ENCODE measurements at regions not wholly inside any gene's neighbourhood (a gene's known extent, or its start where the extent isn't known, plus 50 kb on each side); places are given as distances from the start of the nearest gene placed in this dataset.

- no peaks in the 10 kb centered on the region for H3K36me3 ChIP-seq
- H3K9me3 ChIP-seq = no peaks in the 10 kb centered on the region
- no peak overlapping the region for H3K27ac ChIP-seq
- TF ChIP-seq CTCF (IDR thresholded peaks at IDR 0.05) = no peak
- no peak overlapping the region for H3K4me3 ChIP-seq
- intact Hi-C loops (cut with DNase I; ENCODE audit: low total_unique reads) = no loop called here
- no peaks in the 10 kb centered on the region for H3K4me1 ChIP-seq
- no peak for DNase-seq
- H3K27me3 ChIP-seq = no peaks in the 10 kb centered on the region
Measured at GRCh38 chr3:106193876-106194275, 325.1 kb upstream of the CBLB start.

GRCh38 chr3:106194726-106195125 is 325.9 kb upstream of the CBLB start:
- Histone ChIP-seq H3K27ac (no peak overlapping the region), H3K9me3 (no peaks in the 10 kb centered on the region), H3K36me3 (no peaks in the 10 kb centered on the region), H3K27me3 (no peaks in the 10 kb centered on the region), H3K4me3 (no peak overlapping the region), H3K4me1 (no peaks in the 10 kb centered on the region)
- intact Hi-C loops (cut with DNase I; ENCODE audit: low total_unique reads) = no loop called here
- DNase-seq = no peak
- TF ChIP-seq CTCF (IDR thresholded peaks at IDR 0.05) = no peak

- no peak overlapping the region for H3K27ac ChIP-seq
- no peak overlapping the region for H3K4me3 ChIP-seq
- no peaks in the 10 kb centered on the region for H3K9me3 ChIP-seq
- intact Hi-C loops (cut with DNase I; ENCODE audit: low total_unique reads) = no loop called here
- no peaks in the 10 kb centered on the region for H3K27me3 ChIP-seq
- no peaks in the 10 kb centered on the region for H3K36me3 ChIP-seq
- H3K4me1 ChIP-seq = no peaks in the 10 kb centered on the region
- DNase-seq = no peak
- TF ChIP-seq CTCF (IDR thresholded peaks at IDR 0.05) = no peak
Measured at GRCh38 chr3:106197532-106198194, 328.9 kb upstream of the CBLB start.

GRCh38 chr3:106204160-106204868 is 335.5 kb upstream of the CBLB start:
- DNase-seq = no peak
- Histone ChIP-seq H3K4me1 (peaks cover 0 to 6% (median 0%) of the 10 kb centered on the region in 4 donors), H3K27me3 (no peaks in the 10 kb centered on the region), H3K27ac (no peak overlapping the region), H3K9me3 (no peaks in the 10 kb centered on the region), H3K36me3 (no peaks in the 10 kb centered on the region), H3K4me3 (no peak overlapping the region)
- intact Hi-C loops (cut with DNase I; ENCODE audit: low total_unique reads) = no loop called here
- TF ChIP-seq CTCF (IDR thresholded peaks at IDR 0.05) = no peak

- Histone ChIP-seq H3K4me1 (peaks cover 0 to 6% (median 0%) of the 10 kb centered on the region in 4 donors), H3K9me3 (no peaks in the 10 kb centered on the region), H3K36me3 (no peaks in the 10 kb centered on the region), H3K4me3 (no peak overlapping the region), H3K27me3 (no peaks in the 10 kb centered on the region), H3K27ac (no peak overlapping the region)
- no peak for DNase-seq
- intact Hi-C loops (cut with DNase I; ENCODE audit: low total_unique reads) = no loop called here
- TF ChIP-seq CTCF (IDR thresholded peaks at IDR 0.05) = no peak
Measured at GRCh38 chr3:106206146-106206545, 337.3 kb upstream of the CBLB start.

Data from tibial artery (tissue), 4 donors.